ENCODE measurements at regions not wholly inside any gene's neighbourhood (a gene's known extent, or its start where the extent isn't known, plus 50 kb on each side); places are given as distances from the start of the nearest gene placed in this dataset.

DNA sequence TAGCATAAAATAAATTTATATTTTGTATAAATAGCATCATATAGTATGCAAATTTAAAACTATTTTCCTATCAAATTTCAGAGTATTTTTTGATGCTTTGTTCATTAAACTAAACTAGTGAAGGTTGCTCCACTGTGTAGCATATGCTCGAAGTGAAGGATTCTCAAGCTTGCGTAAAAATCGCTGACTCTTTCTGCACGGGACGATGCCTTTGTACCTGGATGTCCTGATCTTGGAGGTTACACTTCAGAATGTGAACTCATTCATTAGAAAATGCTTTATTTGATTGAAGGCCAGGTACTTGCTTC lies 305.0 kb downstream of the WDR72 start:
- no peak for DNase-seq (ENCODE audit: low spot score)
- no peaks in the 10 kb centered on the region for H3K4me1 ChIP-seq (ENCODE audit: control insufficient read depth in 1 of 2, low read depth in 2 of 2)
- no peak overlapping the region for H3K4me3 ChIP-seq
- H3K27me3 ChIP-seq (replicated peaks; ENCODE audit: insufficient read depth): no peaks in the 10 kb centered on the region
- H3K36me3 ChIP-seq: no peaks in the 10 kb centered on the region
- H3K27ac ChIP-seq: no peak overlapping the region
- ATAC-seq (ENCODE audit: insufficient number of reproducible peaks, low FRiP score, low read depth): no peak
- H3K9me3 ChIP-seq: no peaks in the 10 kb centered on the region
- TF ChIP-seq, protein P1, sequence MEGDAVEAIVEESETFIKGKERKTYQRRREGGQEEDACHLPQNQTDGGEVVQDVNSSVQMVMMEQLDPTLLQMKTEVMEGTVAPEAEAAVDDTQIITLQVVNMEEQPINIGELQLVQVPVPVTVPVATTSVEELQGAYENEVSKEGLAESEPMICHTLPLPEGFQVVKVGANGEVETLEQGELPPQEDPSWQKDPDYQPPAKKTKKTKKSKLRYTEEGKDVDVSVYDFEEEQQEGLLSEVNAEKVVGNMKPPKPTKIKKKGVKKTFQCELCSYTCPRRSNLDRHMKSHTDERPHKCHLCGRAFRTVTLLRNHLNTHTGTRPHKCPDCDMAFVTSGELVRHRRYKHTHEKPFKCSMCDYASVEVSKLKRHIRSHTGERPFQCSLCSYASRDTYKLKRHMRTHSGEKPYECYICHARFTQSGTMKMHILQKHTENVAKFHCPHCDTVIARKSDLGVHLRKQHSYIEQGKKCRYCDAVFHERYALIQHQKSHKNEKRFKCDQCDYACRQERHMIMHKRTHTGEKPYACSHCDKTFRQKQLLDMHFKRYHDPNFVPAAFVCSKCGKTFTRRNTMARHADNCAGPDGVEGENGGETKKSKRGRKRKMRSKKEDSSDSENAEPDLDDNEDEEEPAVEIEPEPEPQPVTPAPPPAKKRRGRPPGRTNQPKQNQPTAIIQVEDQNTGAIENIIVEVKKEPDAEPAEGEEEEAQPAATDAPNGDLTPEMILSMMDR (IDR thresholded peaks at IDR 0.05): no peak

DNA sequence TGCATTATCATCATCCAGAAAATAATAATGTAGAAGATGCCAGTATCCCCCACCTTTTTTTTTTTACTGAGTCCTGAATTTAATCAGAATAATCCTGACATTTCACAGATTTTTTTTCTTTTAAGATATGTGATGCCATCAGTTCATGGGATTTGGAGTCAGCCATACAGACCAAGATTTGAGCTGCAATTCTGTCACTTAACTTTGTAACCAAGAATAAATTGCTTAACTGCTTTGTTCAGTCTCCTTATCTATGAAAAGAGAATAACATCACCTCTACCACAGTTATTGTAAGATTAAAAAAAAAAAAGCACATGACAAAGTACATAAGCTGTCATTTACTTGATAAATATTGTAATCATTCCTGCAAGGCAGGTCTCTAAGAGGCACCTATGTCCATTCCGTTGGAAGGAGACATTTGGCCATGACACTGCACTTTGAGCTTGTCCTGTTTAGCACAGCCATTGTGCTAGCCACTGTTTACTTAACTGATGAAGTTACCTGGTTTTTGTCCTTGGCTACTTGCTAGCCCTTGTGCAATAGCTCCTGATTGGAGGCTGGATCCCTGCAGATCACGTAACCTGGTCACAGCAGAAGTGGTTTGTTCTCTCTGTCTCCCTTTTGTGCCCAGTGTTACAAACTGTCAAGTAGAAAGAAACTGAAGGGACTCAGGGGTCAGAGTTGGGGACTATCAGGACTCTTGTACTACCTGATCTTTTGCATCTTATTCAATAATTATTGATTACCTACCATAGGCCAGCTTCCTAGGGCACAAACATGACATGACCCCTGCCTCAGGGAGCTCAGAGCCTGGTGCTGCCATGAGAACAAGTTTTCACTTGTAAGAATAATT lies 306.0 kb downstream of the WDR72 start:
- DNase-seq (ENCODE audit: low spot score): no peak
- H3K27me3 ChIP-seq (replicated peaks; ENCODE audit: insufficient read depth): no peaks in the 10 kb centered on the region
- no peak for ATAC-seq (ENCODE audit: insufficient number of reproducible peaks, low FRiP score, low read depth)
- no peaks in the 10 kb centered on the region for H3K4me1 ChIP-seq (ENCODE audit: control insufficient read depth in 1 of 2, low read depth in 2 of 2)
- H3K9me3 ChIP-seq: no peaks in the 10 kb centered on the region
- H3K4me3 ChIP-seq: no peak overlapping the region
- TF ChIP-seq, protein P1 (IDR thresholded peaks at IDR 0.05): no peak
- no peaks in the 10 kb centered on the region for H3K36me3 ChIP-seq
- H3K27ac ChIP-seq: no peak overlapping the region

DNA sequence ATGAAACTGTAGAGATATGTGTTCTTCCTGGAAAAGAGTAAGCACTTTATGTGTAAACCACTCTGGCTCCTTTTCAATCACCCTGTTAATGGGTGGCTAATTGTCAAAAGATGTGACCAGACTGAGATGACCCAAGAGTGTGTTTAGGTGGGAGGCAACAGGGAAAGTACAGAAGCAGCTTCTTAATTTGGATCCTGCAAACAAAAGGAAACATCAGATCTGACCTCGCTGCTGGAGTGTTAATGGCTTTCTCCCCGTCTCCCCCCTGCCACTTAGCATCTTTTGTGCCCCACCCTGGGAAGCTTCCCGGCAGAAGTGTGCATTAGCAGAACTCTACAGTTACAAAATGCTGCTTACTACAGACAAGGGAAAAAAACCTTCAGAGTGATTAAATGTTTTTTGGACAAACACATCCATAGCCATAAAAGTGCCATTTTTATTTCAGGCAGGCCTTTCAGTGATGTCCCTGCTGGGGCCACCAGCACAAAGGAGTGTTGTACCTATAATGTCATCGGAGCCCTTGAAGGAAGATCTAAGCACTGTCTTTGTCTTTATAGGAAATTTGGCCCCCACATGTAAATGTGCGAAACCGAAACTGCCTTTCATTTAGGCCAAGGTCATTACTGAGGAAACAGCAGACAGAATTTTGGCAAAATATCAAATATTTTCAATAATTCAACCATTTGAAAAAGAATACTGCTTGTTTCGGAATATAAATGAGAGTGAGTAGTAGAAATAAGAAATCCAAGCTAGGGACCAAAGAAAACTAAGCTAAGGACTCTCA lies 311.0 kb downstream of the WDR72 start:
- TF ChIP-seq, protein P1 (IDR thresholded peaks at IDR 0.05): no peak
- ATAC-seq (ENCODE audit: insufficient number of reproducible peaks, low FRiP score, low read depth) (no peak), DNase-seq (ENCODE audit: low spot score) (no peak)
- Histone ChIP-seq H3K36me3 (no peaks in the 10 kb centered on the region), H3K9me3 (no peaks in the 10 kb centered on the region), H3K27ac (no peak overlapping the region), H3K4me3 (no peak overlapping the region), H3K4me1 (ENCODE audit: control insufficient read depth in 1 of 2, low read depth in 2 of 2) (no peaks in the 10 kb centered on the region), H3K27me3 (replicated peaks; ENCODE audit: insufficient read depth) (no peaks in the 10 kb centered on the region)

DNA sequence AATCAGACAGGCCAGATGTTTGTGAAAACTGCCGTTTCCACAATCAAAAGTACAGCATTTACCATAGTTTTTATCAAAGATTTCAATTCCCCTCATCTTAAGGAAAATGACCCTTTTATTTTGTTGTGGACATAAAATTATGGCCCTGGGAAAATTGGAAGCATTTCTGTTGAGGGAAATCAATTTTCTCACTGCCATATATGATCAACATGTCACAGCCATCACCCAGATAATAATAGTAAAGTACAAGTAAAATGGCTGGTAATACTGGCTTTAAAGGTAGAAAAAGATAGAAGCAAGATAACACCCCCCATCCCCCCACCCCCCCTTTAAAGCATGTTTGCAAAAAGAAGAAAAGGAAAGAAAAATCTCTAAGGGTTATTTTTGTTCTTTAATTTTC lies 311.7 kb downstream of the WDR72 start:
- TF ChIP-seq, protein P1 (IDR thresholded peaks at IDR 0.05): no peak
- no peak for ATAC-seq (ENCODE audit: insufficient number of reproducible peaks, low FRiP score, low read depth)
- H3K27ac ChIP-seq: no peak overlapping the region

DNA sequence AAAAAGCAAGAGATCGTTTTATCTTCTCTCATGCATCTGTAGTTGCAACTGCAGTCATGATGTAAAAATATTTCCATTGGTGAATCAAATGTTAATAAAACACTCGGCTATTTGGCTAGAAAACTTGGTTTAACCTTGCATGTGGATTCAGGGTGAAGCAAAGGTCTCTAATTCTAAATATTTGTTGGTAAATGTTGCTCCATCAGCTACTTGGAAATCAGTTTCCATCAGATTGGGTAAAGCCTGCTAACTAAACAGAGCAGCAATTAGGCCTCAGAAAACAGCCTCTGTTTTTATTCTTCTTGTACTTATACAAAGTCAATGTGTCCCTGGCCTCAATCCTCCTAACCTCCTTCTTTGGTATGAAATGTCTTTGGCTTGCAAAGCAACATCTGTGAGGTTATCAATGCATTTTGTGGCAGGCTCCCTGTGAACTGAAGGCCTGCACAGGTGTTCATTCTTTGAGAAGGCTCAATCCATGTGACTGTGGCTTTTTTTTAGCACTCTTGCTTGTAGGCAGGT lies 312.3 kb downstream of the WDR72 start:
- DNase-seq (ENCODE audit: low spot score): no peak
- Histone ChIP-seq H3K36me3 (no peaks in the 10 kb centered on the region), H3K27me3 (replicated peaks; ENCODE audit: insufficient read depth) (no peaks in the 10 kb centered on the region), H3K9me3 (no peaks in the 10 kb centered on the region), H3K4me3 (no peak overlapping the region), H3K27ac (no peak overlapping the region), H3K4me1 (ENCODE audit: control insufficient read depth in 1 of 2, low read depth in 2 of 2) (no peaks in the 10 kb centered on the region)
- no peak for ATAC-seq (ENCODE audit: insufficient number of reproducible peaks, low FRiP score, low read depth)
- TF ChIP-seq, protein P1 (IDR thresholded peaks at IDR 0.05): no peak

More for the DNA sequence above, 311.7 kb downstream of the WDR72 start:
- H3K4me1 ChIP-seq (ENCODE audit: control insufficient read depth in 1 of 2, low read depth in 2 of 2): no peaks in the 10 kb centered on the region
- no peaks in the 10 kb centered on the region for H3K27me3 ChIP-seq (replicated peaks; ENCODE audit: insufficient read depth)
- no peak for DNase-seq (ENCODE audit: low spot score)
- no peaks in the 10 kb centered on the region for H3K36me3 ChIP-seq
- H3K4me3 ChIP-seq: no peak overlapping the region
- H3K9me3 ChIP-seq: no peaks in the 10 kb centered on the region

Data from thoracic aorta (tissue), 2 donors.